GM12878 (cell line): ENCODE measurements at regions not wholly inside any gene's neighbourhood (a gene's known extent, or its start where the extent isn't known, plus 50 kb on each side); places are given as distances from the start of the nearest gene placed in this dataset.

ENCODE experiments used
- ATAC-seq: fragments of 200-7000 bp; cut with Tn5 transposase; 3 replicates; pipeline ENCODE4 v1.9.1; 2020; ENCODE audit warnings: mild to moderate bottlenecking, moderate library complexity
- BruUV-seq: library from RNA; stranded (reverse); fragments of 400-500 nt; replicated peaks from 2 replicates; lab custom pipeline; 2021; lab: Mats Ljungman, UMichigan
- CTCF ChIA-PET: fragments of 300-600 bp; sonication (Branson Sonifier 250); formaldehyde crosslinking; extraction: SDS; loops from one replicate; lab custom pipeline; 2021; ENCODE audit warnings: inconsistent platforms; lab: Yijun Ruan, JAX
- POLR2A ChIA-PET: fragments of 350-600 bp; formaldehyde crosslinking; extraction: SDS; loops from one replicate; lab custom pipeline; 2021; ENCODE audit warnings: inconsistent platforms; lab: Charles Lee
- RAD21 ChIA-PET: fragments of 300-600 bp; sonication (Branson Sonifier 250); formaldehyde crosslinking; loops from one replicate; lab custom pipeline; 2023; ENCODE audit warnings: antibody characterized with exemption; ENCODE audit not compliant: unreplicated experiment; lab: Charles Lee
- SMC1A ChIA-PET: fragments of 300-600 bp; sonication (Branson Sonifier 250); formaldehyde crosslinking; loops from one replicate; lab custom pipeline; 2023; ENCODE audit not compliant: unreplicated experiment, uncharacterized antibody; lab: Charles Lee
- DNase-seq: peaks from one replicate; pipeline ENCODE4 v3.0.0-alpha.2; 2011; ENCODE audit warnings: low read depth, low spot score
- FAIRE-seq: peaks from 3 replicates; lab custom pipeline; 2011; peaks lifted over from hg19 to GRCh38; lab: Jason Lieb, UNC
- H2AFZ ChIP-seq: 2 replicates; pipeline ENCODE4 v1.6.0; 2011; ENCODE audit warnings: low read depth, low read length, control low read depth; ENCODE audit not compliant: control insufficient read depth
- H3K27ac ChIP-seq: 2 replicates; pipeline ENCODE4 v1.5.1; 2011; ENCODE audit warnings: control low read depth; ENCODE audit not compliant: control insufficient read depth, insufficient read depth
- H3K27me3 ChIP-seq, 2 experiments: replicated peaks in 1 of 2; 2 replicates each; pipeline versions ENCODE4 v1.6.0 to v1.6.1; 2011; ENCODE audit warnings: low read length in 1 of 2; ENCODE audit not compliant: control insufficient read depth in 2 of 2, insufficient read depth in 2 of 2
- H3K36me3 ChIP-seq, 2 experiments: 2 replicates each; pipeline ENCODE4 v1.5.1; 2011; ENCODE audit warnings: low read length in 1 of 2; ENCODE audit not compliant: control insufficient read depth in 2 of 2, insufficient read depth in 2 of 2
- H3K4me1 ChIP-seq: 2 replicates; pipeline ENCODE4 v1.6.1; 2011; ENCODE audit warnings: mild to moderate bottlenecking, low read length, moderate library complexity, mixed read lengths; ENCODE audit not compliant: control insufficient read depth, insufficient read depth
- H3K4me2 ChIP-seq: 2 replicates; pipeline ENCODE4 v1.6.0; 2011; ENCODE audit warnings: control low read depth; ENCODE audit not compliant: control insufficient read depth, insufficient read depth
- H3K4me3 ChIP-seq: fragments of 200-600 bp; sonication (generic); 2 replicates; pipeline ENCODE4 v1.5.1; 2016
- H3K79me2 ChIP-seq: 2 replicates; pipeline ENCODE4 v1.6.0; 2011; ENCODE audit warnings: low read length; ENCODE audit not compliant: control insufficient read depth, insufficient read depth
- H3K9ac ChIP-seq: 2 replicates; pipeline ENCODE4 v1.8.0; 2011; ENCODE audit warnings: low read length, control low read depth, mixed read lengths; ENCODE audit not compliant: control insufficient read depth, insufficient read depth
- H3K9me3 ChIP-seq: replicated peaks from 3 replicates; pipeline ENCODE4 v1.5.1; 2011; ENCODE audit warnings: mild to moderate bottlenecking, low read length; ENCODE audit not compliant: control insufficient read depth, insufficient read depth
- H4K20me1 ChIP-seq: 2 replicates; pipeline ENCODE4 v1.6.0; 2011; ENCODE audit not compliant: control insufficient read depth, insufficient read depth
- ZBED1 ChIP-seq: IDR thresholded peaks from 2 replicates; pipeline ENCODE4 v1.6.1; 2016; ENCODE audit warnings: borderline replicate concordance
- WGBS: methylation state at CpG from one replicate; pipeline ENCODE4 v1.1.6; 2016; ENCODE audit warnings: low lambda C conversion rate; ENCODE audit not compliant: insufficient replicate concordance, insufficient coverage; ENCODE audit errors: missing lambda C conversion rate; 5-methylcytosine and 5-hydroxymethylcytosine counted together
- in situ Hi-C: fragments of 300-500 bp; cut with MboI; formaldehyde crosslinking; loops from 9 replicates; pipeline ENCODE4 v1.14.3; 2018; ENCODE audit warnings: mixed read lengths
- intact Hi-C: fragments of 100-400 bp; cut with micrococcal nuclease; formaldehyde crosslinking; loops from one replicate; pipeline ENCODE4 v1.14.2; 2022; ENCODE audit not compliant: unreplicated experiment
- TF ChIP-seq, protein P1 (sequence below): IDR thresholded peaks from 2 replicates; pipeline ENCODE4 v1.6.1; 2011; ENCODE audit warnings: mild to moderate bottlenecking, low read depth, low read length, moderate library complexity; ENCODE audit not compliant: insufficient replicate concordance
- TF ChIP-seq, protein P2 (sequence below): fragments of 450-650 bp; IDR thresholded peaks from 2 replicates; pipeline ENCODE4 v1.6.1; 2017; ENCODE audit warnings: mild to moderate bottlenecking, moderate library complexity
- TF ChIP-seq, protein P3 (sequence below): fragments of 450-650 bp; IDR thresholded peaks from 2 replicates; pipeline ENCODE4 v1.6.1; 2016; ENCODE audit warnings: mild to moderate bottlenecking

DNA sequence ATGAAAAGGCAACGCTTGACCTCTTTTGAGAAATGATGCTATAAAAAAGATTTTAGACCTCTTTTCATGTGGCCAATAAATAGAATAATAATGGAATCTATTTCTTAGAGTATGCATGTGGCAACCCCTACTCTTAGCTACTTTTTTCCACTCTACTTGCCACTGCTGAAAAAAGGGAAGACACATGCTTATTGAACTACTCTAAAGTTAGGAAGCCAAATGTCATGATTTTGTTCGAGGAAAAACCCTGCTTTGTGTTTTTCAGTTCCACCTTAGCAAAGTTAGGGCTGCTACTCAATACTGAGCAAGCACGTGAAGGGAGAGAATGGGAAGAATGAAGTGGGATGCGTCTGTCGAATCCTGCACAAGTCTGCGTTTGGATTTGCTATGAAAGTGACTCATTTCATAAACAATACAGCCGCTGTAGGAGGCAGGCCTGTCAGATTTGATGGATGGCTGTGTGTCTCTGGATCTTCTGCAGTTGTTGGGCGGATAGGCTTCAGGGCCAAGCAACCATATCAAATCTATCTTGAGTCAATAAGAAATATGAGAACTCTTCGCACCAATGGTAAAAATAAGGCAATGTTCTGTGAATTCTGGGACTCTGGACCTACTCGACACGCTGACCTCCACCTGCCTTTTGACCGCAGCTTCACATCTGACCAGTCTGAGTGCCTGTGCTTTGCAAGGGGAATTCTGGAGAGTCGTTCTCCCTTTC, 333.6 kb downstream of the PIK3R1 start:
- FAIRE-seq, result no peak
- no peak overlapping the region for H3K4me2 ChIP-seq

More for the DNA sequence above, 333.6 kb downstream of the PIK3R1 start:
- ChIA-PET SMC1A (no interaction called here), RAD21 (interaction anchor here (0.7 kb wide), 1 partner anchor 43 kb away, joined by 3 read pairs; no protein-coding TSS in a partner anchor), CTCF (no interaction called here), POLR2A (no interaction called here)
- 38% methylated on average over 13 of the region's 13 CpGs for WGBS
- H3K36me3 ChIP-seq, result no peaks in the 10 kb centered on the region
- in situ Hi-C loops (no loop called here), intact Hi-C loops (no loop called here)
- H2AFZ ChIP-seq, result no peak overlapping the region
- no peaks in the 10 kb centered on the region for H3K4me1 ChIP-seq
- ATAC-seq, result no peak
- no peak overlapping the region for H3K27ac ChIP-seq
- H3K79me2 ChIP-seq, result no peaks in the 10 kb centered on the region
- TF ChIP-seq, protein P1, sequence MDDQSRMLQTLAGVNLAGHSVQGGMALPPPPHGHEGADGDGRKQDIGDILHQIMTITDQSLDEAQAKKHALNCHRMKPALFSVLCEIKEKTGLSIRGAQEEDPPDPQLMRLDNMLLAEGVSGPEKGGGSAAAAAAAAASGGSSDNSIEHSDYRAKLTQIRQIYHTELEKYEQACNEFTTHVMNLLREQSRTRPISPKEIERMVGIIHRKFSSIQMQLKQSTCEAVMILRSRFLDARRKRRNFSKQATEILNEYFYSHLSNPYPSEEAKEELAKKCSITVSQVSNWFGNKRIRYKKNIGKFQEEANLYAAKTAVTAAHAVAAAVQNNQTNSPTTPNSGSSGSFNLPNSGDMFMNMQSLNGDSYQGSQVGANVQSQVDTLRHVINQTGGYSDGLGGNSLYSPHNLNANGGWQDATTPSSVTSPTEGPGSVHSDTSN, result peak; percentile 75
- TF ChIP-seq ZBED1, result no peak
- TF ChIP-seq, protein P2, sequence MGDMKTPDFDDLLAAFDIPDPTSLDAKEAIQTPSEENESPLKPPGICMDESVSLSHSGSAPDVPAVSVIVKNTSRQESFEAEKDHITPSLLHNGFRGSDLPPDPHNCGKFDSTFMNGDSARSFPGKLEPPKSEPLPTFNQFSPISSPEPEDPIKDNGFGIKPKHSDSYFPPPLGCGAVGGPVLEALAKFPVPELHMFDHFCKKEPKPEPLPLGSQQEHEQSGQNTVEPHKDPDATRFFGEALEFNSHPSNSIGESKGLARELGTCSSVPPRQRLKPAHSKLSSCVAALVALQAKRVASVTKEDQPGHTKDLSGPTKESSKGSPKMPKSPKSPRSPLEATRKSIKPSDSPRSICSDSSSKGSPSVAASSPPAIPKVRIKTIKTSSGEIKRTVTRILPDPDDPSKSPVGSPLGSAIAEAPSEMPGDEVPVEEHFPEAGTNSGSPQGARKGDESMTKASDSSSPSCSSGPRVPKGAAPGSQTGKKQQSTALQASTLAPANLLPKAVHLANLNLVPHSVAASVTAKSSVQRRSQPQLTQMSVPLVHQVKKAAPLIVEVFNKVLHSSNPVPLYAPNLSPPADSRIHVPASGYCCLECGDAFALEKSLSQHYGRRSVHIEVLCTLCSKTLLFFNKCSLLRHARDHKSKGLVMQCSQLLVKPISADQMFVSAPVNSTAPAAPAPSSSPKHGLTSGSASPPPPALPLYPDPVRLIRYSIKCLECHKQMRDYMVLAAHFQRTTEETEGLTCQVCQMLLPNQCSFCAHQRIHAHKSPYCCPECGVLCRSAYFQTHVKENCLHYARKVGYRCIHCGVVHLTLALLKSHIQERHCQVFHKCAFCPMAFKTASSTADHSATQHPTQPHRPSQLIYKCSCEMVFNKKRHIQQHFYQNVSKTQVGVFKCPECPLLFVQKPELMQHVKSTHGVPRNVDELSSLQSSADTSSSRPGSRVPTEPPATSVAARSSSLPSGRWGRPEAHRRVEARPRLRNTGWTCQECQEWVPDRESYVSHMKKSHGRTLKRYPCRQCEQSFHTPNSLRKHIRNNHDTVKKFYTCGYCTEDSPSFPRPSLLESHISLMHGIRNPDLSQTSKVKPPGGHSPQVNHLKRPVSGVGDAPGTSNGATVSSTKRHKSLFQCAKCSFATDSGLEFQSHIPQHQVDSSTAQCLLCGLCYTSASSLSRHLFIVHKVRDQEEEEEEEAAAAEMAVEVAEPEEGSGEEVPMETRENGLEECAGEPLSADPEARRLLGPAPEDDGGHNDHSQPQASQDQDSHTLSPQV, result no peak
- TF ChIP-seq, protein P3, sequence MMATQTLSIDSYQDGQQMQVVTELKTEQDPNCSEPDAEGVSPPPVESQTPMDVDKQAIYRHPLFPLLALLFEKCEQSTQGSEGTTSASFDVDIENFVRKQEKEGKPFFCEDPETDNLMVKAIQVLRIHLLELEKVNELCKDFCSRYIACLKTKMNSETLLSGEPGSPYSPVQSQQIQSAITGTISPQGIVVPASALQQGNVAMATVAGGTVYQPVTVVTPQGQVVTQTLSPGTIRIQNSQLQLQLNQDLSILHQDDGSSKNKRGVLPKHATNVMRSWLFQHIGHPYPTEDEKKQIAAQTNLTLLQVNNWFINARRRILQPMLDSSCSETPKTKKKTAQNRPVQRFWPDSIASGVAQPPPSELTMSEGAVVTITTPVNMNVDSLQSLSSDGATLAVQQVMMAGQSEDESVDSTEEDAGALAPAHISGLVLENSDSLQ, result peak; percentile 62
- no peak for DNase-seq
- no TSS peak for BruUV-seq
- H3K4me3 ChIP-seq, result no peak overlapping the region
- H3K27me3 ChIP-seq, result no peaks in the 10 kb centered on the region; a peak in 2 of 4 replicates
- no peaks in the 10 kb centered on the region for H3K9me3 ChIP-seq
- no peak overlapping the region for H3K9ac ChIP-seq
- H4K20me1 ChIP-seq, result no peaks in the 10 kb centered on the region
